SW480 (cell line): ENCODE measurements at regions not wholly inside any gene's neighbourhood (a gene's known extent, or its start where the extent isn't known, plus 50 kb on each side); places are given as distances from the start of the nearest gene placed in this dataset.
"Not testable (repeated sequence)": the region's sequence is repeated elsewhere in the genome, so short reads cannot be mapped to it uniquely, and the experiment has no call there.

Experiments
- DNase-seq: peaks from one replicate; pipeline ENCODE4 v3.0.0-alpha.2; 2016; ENCODE audit warnings: low spot score

GRCh38 chr13:111005808-111006505 lies 91.1 kb upstream of the ANKRD10 start:
- DNase-seq: no peak

- DNase-seq: no peak
Measured at GRCh38 chr13:111005364-111005763, 90.5 kb upstream of the ANKRD10 start.

- DNase-seq: no peak
Measured at GRCh38 chr13:111004444-111004843, 89.6 kb upstream of the ANKRD10 start.

GRCh38 chr13:111001636-111002035 lies 86.8 kb upstream of the ANKRD10 start:
- no peak for DNase-seq

- DNase-seq: no peak
Measured at GRCh38 chr13:110993788-110994187, 78.9 kb upstream of the ANKRD10 start.

GRCh38 chr13:110991991-110992508 lies 77.2 kb upstream of the ANKRD10 start:
- no peak for DNase-seq

- DNase-seq: no peak
Measured at GRCh38 chr13:110989331-110989730, 74.5 kb upstream of the ANKRD10 start.

GRCh38 chr13:110985541-110985940 lies 70.7 kb upstream of the ANKRD10 start:
- DNase-seq: no peak

- DNase-seq: no peak
Measured at GRCh38 chr13:110984798-110985197, 69.9 kb upstream of the ANKRD10 start.

- DNase-seq: no peak
Measured at GRCh38 chr13:110984381-110984780, 69.5 kb upstream of the ANKRD10 start.

- DNase-seq: no peak
Measured at GRCh38 chr13:110983241-110983640, 68.4 kb upstream of the ANKRD10 start.

- DNase-seq: no peak
Measured at GRCh38 chr13:110981379-110981778, 66.5 kb upstream of the ANKRD10 start.

GRCh38 chr13:110980921-110981320 lies 66.1 kb upstream of the ANKRD10 start:
- no peak for DNase-seq

- not testable (repeated sequence) for DNase-seq
Measured at GRCh38 chr13:110979149-110979548, 64.3 kb upstream of the ANKRD10 start.

- no peak for DNase-seq
Measured at GRCh38 chr13:110978390-110978789, 63.5 kb upstream of the ANKRD10 start.

- no peak for DNase-seq
Measured at GRCh38 chr13:110976785-110977184, 61.9 kb upstream of the ANKRD10 start.

- no peak for DNase-seq
Measured at GRCh38 chr13:110973007-110973700, 58.3 kb upstream of the ANKRD10 start.

GRCh38 chr13:110971486-110971885 lies 56.6 kb upstream of the ANKRD10 start:
- DNase-seq: no peak

GRCh38 chr13:110967156-110967855 lies 52.4 kb upstream of the ANKRD10 start:
- DNase-seq: not testable (repeated sequence)

GRCh38 chr13:110965755-110966134 lies 50.9 kb upstream of the ANKRD10 start:
- DNase-seq: no peak

GRCh38 chr13:110965038-110965754 lies 50.3 kb upstream of the ANKRD10 start:
- peak; percentile 97 for DNase-seq
